ENCODE measurements at regions not wholly inside any gene's neighbourhood (a gene's known extent, or its start where the extent isn't known, plus 50 kb on each side); places are given as distances from the start of the nearest gene placed in this dataset.

- DNase-seq = peak; percentile 90
These were observed 539.1 kb downstream of the CD83 start for GRCh38 chr6:14656649-14657048.

GRCh38 chr6:14658030-14658429, 540.5 kb downstream of the CD83 start:
- DNase-seq = no peak

GRCh38 chr6:14658886-14659561, 541.5 kb downstream of the CD83 start:
- peak; percentile 90 for DNase-seq

- DNase-seq = no peak
These were observed 542.3 kb downstream of the CD83 start for GRCh38 chr6:14659841-14660240.

- peak; percentile 89 for DNase-seq
These were observed 543.4 kb downstream of the CD83 start for GRCh38 chr6:14660806-14661579.

GRCh38 chr6:14661691-14662090, 544.1 kb downstream of the CD83 start:
- DNase-seq = no peak

- peak; percentile 48 for DNase-seq
These were observed 546.6 kb downstream of the CD83 start for GRCh38 chr6:14664112-14664601.

- no peak for DNase-seq
These were observed 547.2 kb downstream of the CD83 start for GRCh38 chr6:14664621-14665315.

- DNase-seq = peak; percentile 99
These were observed 548.5 kb downstream of the CD83 start for GRCh38 chr6:14665827-14666724.

- no peak for DNase-seq
These were observed 553.2 kb downstream of the CD83 start for GRCh38 chr6:14670806-14671205.

- DNase-seq = no peak
These were observed 553.7 kb downstream of the CD83 start for GRCh38 chr6:14671261-14671681.

GRCh38 chr6:14671937-14672336, 554.4 kb downstream of the CD83 start:
- DNase-seq = no peak

- DNase-seq = no peak
These were observed 555.6 kb downstream of the CD83 start for GRCh38 chr6:14673201-14673600.

GRCh38 chr6:14674458-14674857, 556.9 kb downstream of the CD83 start:
- DNase-seq = no peak

GRCh38 chr6:14674867-14675648, 557.5 kb downstream of the CD83 start:
- no peak for DNase-seq

GRCh38 chr6:14676064-14676463, 558.5 kb downstream of the CD83 start:
- DNase-seq = no peak

- DNase-seq = no peak
These were observed 559.6 kb downstream of the CD83 start for GRCh38 chr6:14676977-14677781.

GRCh38 chr6:14681699-14682487, 564.0 kb upstream of the JARID2 start:
- peak; percentile 85 for DNase-seq

- DNase-seq = peak; percentile 7
These were observed 563.1 kb upstream of the JARID2 start for GRCh38 chr6:14682812-14683211.

- no peak for DNase-seq
These were observed 556.2 kb upstream of the JARID2 start for GRCh38 chr6:14689639-14690038.
